ENCODE measurements at regions not wholly inside any gene's neighbourhood (a gene's known extent, or its start where the extent isn't known, plus 50 kb on each side); places are given as distances from the start of the nearest gene placed in this dataset.

DNA sequence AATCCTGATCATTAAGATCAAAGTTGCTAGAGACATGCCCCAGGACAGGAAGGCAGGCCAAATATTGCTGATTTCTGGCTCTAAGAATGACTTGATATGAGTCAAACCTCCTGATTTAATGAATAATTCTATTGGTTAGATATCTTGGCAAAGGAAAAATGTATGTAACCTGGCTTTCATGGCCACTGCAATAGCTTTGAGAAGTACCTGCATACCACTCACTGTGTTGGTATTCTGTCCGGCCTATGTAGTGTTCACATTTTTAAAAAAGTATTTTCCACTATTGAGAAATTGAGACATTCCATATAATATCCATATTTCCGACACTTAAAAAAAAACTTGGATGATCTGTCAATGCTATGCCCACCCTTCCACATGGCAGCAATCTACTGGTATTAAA lies 283.1 kb upstream of the SOX5 start:
- POLR2A ChIA-PET (ENCODE audit: unreplicated experiment): no interaction called here
- Histone ChIP-seq H4K5ac (ENCODE audit: low read depth, low read length) (no peak overlapping the region), H3K14ac (replicated peaks; ENCODE audit: low read depth, low read length) (no peak overlapping the region), H4K20me1 (ENCODE audit: insufficient read depth, low read length) (no peaks in the 10 kb centered on the region), H3K36me3 (ENCODE audit: control insufficient read depth, insufficient read depth, low read length) (no peaks in the 10 kb centered on the region), H3K23ac (ENCODE audit: low read depth, low read length) (no peak overlapping the region), H3K4ac (ENCODE audit: low read depth, low read length) (no peak overlapping the region), H4K91ac (ENCODE audit: insufficient read depth, low read depth, low read length) (no peak overlapping the region), H3K79me1 (ENCODE audit: low read depth in 1 of 2, low read length in 2 of 2) (no peaks in the 10 kb centered on the region; a peak in 1 of 4 replicates), H2BK5ac (ENCODE audit: low read depth, low read length, poor library complexity, severe bottlenecking) (no peak overlapping the region), H4K8ac (ENCODE audit: low read depth in 2 of 2, low read length in 2 of 2) (no peak overlapping the region), H3K27ac (ENCODE audit: insufficient read depth, low read length) (no peak overlapping the region), H2BK20ac (ENCODE audit: low read depth, low read length) (no peak overlapping the region), H2AK9ac (replicated peaks; ENCODE audit: low read depth, low read length, poor library complexity) (no peak overlapping the region), H3K27me3 (ENCODE audit: control insufficient read depth, insufficient read depth, low read length) (no peaks in the 10 kb centered on the region), H3K4me1 (ENCODE audit: control insufficient read depth, insufficient read depth, low read length) (peaks cover 5% of the 10 kb centered on the region), H3K9me3 (ENCODE audit: control insufficient read depth, insufficient read depth, low read length) (no peaks in the 10 kb centered on the region), H3K9me1 (ENCODE audit: insufficient read depth, low read length) (peaks cover 3% of the 10 kb centered on the region; the same call in 1 of the 2 replicates), H3K56ac (ENCODE audit: extremely low read depth, insufficient read depth, low read length) (no peak overlapping the region), H3K4me3 (ENCODE audit: insufficient read depth, low read depth, low read length) (no peak overlapping the region), H3K9ac (ENCODE audit: low read depth, low read length) (no peak overlapping the region), H2AFZ (replicated peaks; ENCODE audit: low read length, poor library complexity) (no peak overlapping the region), H3K18ac (ENCODE audit: low read depth, low read length) (no peak overlapping the region), H2BK120ac (ENCODE audit: low read depth, low read length) (no peak overlapping the region), H2BK15ac (ENCODE audit: low read depth, low read length) (no peak overlapping the region), H2AK5ac (ENCODE audit: low read depth, low read length) (no peak overlapping the region), H3K4me2 (ENCODE audit: low read depth, low read length) (no peak overlapping the region)
- no TSS peak for BruUV-seq (replicated peaks)
- DNase-seq (no peak), ATAC-seq (ENCODE audit: low read depth) (no peak)
- CTCF ChIA-PET: no interaction called here
- TF ChIP-seq BHLHE40 (IDR thresholded peaks at IDR 0.05; ENCODE audit: low read depth, low read length): no peak
- no peak for TF ChIP-seq FOS (IDR thresholded peaks at IDR 0.05; ENCODE audit: low read depth, low read length)
- TF ChIP-seq MAFK (IDR thresholded peaks at IDR 0.05; ENCODE audit: low read depth, low read length): no peak
- no peak for TF ChIP-seq POLR2A (IDR thresholded peaks at IDR 0.05; ENCODE audit: low read depth, low read length)
- TF ChIP-seq, protein P1, sequence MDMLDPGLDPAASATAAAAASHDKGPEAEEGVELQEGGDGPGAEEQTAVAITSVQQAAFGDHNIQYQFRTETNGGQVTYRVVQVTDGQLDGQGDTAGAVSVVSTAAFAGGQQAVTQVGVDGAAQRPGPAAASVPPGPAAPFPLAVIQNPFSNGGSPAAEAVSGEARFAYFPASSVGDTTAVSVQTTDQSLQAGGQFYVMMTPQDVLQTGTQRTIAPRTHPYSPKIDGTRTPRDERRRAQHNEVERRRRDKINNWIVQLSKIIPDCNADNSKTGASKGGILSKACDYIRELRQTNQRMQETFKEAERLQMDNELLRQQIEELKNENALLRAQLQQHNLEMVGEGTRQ (IDR thresholded peaks at IDR 0.05; ENCODE audit: low read depth, low read length): no peak
- no peak for TF ChIP-seq NFE2L2 (IDR thresholded peaks at IDR 0.05; ENCODE audit: low read depth, low read length)
- no peak for TF ChIP-seq RCOR1 (IDR thresholded peaks at IDR 0.05; ENCODE audit: insufficient replicate concordance, low read length)
- TF ChIP-seq RFX5 (IDR thresholded peaks at IDR 0.05; ENCODE audit: low read depth, low read length): no peak
- no peak for TF ChIP-seq MXI1 (IDR thresholded peaks at IDR 0.05; ENCODE audit: borderline replicate concordance, low read depth, low read length)
- no peak for TF ChIP-seq SMC3 (IDR thresholded peaks at IDR 0.05; ENCODE audit: low read depth, low read length)
- TF ChIP-seq RAD21 (IDR thresholded peaks at IDR 0.05; ENCODE audit: low read length): no peak
- TF ChIP-seq ELK1 (IDR thresholded peaks at IDR 0.05; ENCODE audit: borderline replicate concordance, low read depth, low read length): no peak
- WGBS, 2 experiments (ENCODE audit: extremely low coverage in 2 of 2, insufficient read length in 1 of 2): no CpG with 5 or more reads among the region's 2 CpGs
- in situ Hi-C loops (cut with MboI; ENCODE audit: low sequenced_read_pairs): no loop called here
- dilution Hi-C loops (cut with HindIII; ENCODE audit: low sequenced_read_pairs, unreplicated experiment): no loop called here
- intact Hi-C loops (cut with micrococcal nuclease): no loop called here

Data from IMR-90 (cell line).